Trophoblast cell (in vitro differentiated cells and primary cell): ENCODE measurements at regions not wholly inside any gene's neighbourhood (a gene's known extent, or its start where the extent isn't known, plus 50 kb on each side); places are given as distances from the start of the nearest gene placed in this dataset.

ENCODE experiments used
- DNase-seq, 2 donors: peaks; one replicate each; pipeline ENCODE4 v3.0.0-alpha.2; 2016
- H2AFZ ChIP-seq: 2 replicates; pipeline ENCODE4 v1.6.1; 2013; ENCODE audit warnings: low read length, moderate library complexity, mild to moderate bottlenecking; ENCODE audit not compliant: insufficient read depth, poor library complexity
- H2AK5ac ChIP-seq: 2 replicates; pipeline ENCODE4 v1.6.1; 2013; ENCODE audit warnings: mild to moderate bottlenecking, low read length
- H2BK120ac ChIP-seq: 2 replicates; pipeline ENCODE4 v1.6.1; 2013; ENCODE audit warnings: low read length, mild to moderate bottlenecking, moderate library complexity; ENCODE audit not compliant: insufficient read depth, poor library complexity
- H2BK12ac ChIP-seq: 2 replicates; pipeline ENCODE4 v1.6.1; 2013; ENCODE audit warnings: mild to moderate bottlenecking, low read length, moderate library complexity
- H2BK5ac ChIP-seq: 2 replicates; pipeline ENCODE4 v1.6.1; 2013; ENCODE audit warnings: low read length, low read depth, moderate library complexity, mild to moderate bottlenecking; ENCODE audit not compliant: poor library complexity
- H3K14ac ChIP-seq: 2 replicates; pipeline ENCODE4 v1.6.1; 2013; ENCODE audit warnings: mild to moderate bottlenecking, low read length
- H3K18ac ChIP-seq: 2 replicates; pipeline ENCODE4 v1.6.1; 2013; ENCODE audit warnings: mild to moderate bottlenecking, low read length
- H3K23ac ChIP-seq: 2 replicates; pipeline ENCODE4 v1.6.1; 2013; ENCODE audit warnings: low read length
- H3K27ac ChIP-seq: 2 replicates; pipeline ENCODE4 v1.5.1; 2013; ENCODE audit warnings: low read depth, mild to moderate bottlenecking, inconsistent platforms, low read length, moderate library complexity
- H3K27me3 ChIP-seq: 2 replicates; pipeline ENCODE4 v1.6.1; 2013; ENCODE audit warnings: inconsistent platforms, mild to moderate bottlenecking, low read length, moderate library complexity; ENCODE audit not compliant: insufficient read depth
- H3K36me3 ChIP-seq, 2 experiments: 1 replicate in 1 of 2; 2 replicates in 1 of 2; pipeline ENCODE4 v1.6.1; 2013; ENCODE audit warnings: low read length in 2 of 2, mild to moderate bottlenecking in 2 of 2, moderate library complexity in 1 of 2; ENCODE audit not compliant: insufficient read depth in 2 of 2, control insufficient read depth in 1 of 2
- H3K4ac ChIP-seq: 2 replicates; pipeline ENCODE4 v1.6.1; 2013; ENCODE audit warnings: low read depth, mild to moderate bottlenecking, low read length, moderate library complexity
- H3K4me1 ChIP-seq, 2 experiments: 1 replicate in 1 of 2; 2 replicates in 1 of 2; pipeline ENCODE4 v1.6.1; 2013; ENCODE audit warnings: low read length in 2 of 2, mild to moderate bottlenecking in 2 of 2, moderate library complexity in 1 of 2; ENCODE audit not compliant: insufficient read depth in 2 of 2, control insufficient read depth in 1 of 2
- H3K4me2 ChIP-seq: 2 replicates; pipeline ENCODE4 v1.6.1; 2013; ENCODE audit warnings: inconsistent platforms, mild to moderate bottlenecking, low read length, moderate library complexity
- H3K4me3 ChIP-seq: 2 replicates; pipeline ENCODE4 v1.5.1; 2013; ENCODE audit warnings: mild to moderate bottlenecking, low read depth, low read length, inconsistent platforms
- H3K79me1 ChIP-seq: one replicate; pipeline ENCODE4 v1.6.1; 2013; ENCODE audit warnings: low read length
- H3K79me2 ChIP-seq: 2 replicates; pipeline ENCODE4 v1.6.1; 2013; ENCODE audit warnings: low read length, mild to moderate bottlenecking; ENCODE audit not compliant: control insufficient read depth, insufficient read depth, poor library complexity
- H3K9ac ChIP-seq: 2 replicates; pipeline ENCODE4 v1.6.1; 2013; ENCODE audit warnings: mild to moderate bottlenecking, low read length
- H3K9me3 ChIP-seq: 2 replicates; pipeline ENCODE4 v1.6.1; 2013; ENCODE audit warnings: low read depth, mild to moderate bottlenecking, control low read depth, inconsistent platforms, low read length; ENCODE audit not compliant: insufficient read depth
- H4K12ac ChIP-seq: 2 replicates; pipeline ENCODE4 v1.6.1; 2013; ENCODE audit warnings: low read depth, mild to moderate bottlenecking, low read length, moderate library complexity
- H4K8ac ChIP-seq: 2 replicates; pipeline ENCODE4 v1.6.1; 2013; ENCODE audit warnings: low read depth, mild to moderate bottlenecking, low read length, moderate library complexity
- H4K91ac ChIP-seq: one replicate; pipeline ENCODE4 v1.6.1; 2013; ENCODE audit warnings: low read depth, mild to moderate bottlenecking, low read length, moderate library complexity
- WGBS: extraction: QIAGEN DNeasy Blood & Tissue Kit; methylation state at CpG from one replicate; pipeline ENCODE4 v1.1.7; 2013; ENCODE audit warnings: missing lambda C conversion rate; ENCODE audit not compliant: insufficient read length, insufficient coverage; ENCODE audit errors: extremely low coverage; 5-methylcytosine and 5-hydroxymethylcytosine counted together

GRCh38 chr13:31069808-31070534 is 91.7 kb downstream of the HSPH1 start:
- Histone ChIP-seq H3K18ac (no peak overlapping the region), H3K36me3 (no peaks in the 10 kb centered on the region), H2AFZ (no peak overlapping the region), H3K4me2 (no peak overlapping the region), H3K9ac (no peak overlapping the region), H3K9me3 (no peaks in the 10 kb centered on the region), H4K91ac (no peak overlapping the region), H2BK120ac (no peak overlapping the region), H3K23ac (no peak overlapping the region), H3K4ac (no peak overlapping the region), H3K27ac (no peak overlapping the region), H4K8ac (no peak overlapping the region), H3K4me3 (no peak overlapping the region), H2BK5ac (no peak overlapping the region), H3K79me1 (no peaks in the 10 kb centered on the region), H3K14ac (no peak overlapping the region), H4K12ac (no peak overlapping the region), H2AK5ac (no peak overlapping the region), H3K79me2 (no peaks in the 10 kb centered on the region), H3K4me1 (no peaks in the 10 kb centered on the region), H3K27me3 (no peaks in the 10 kb centered on the region), H2BK12ac (no peak overlapping the region)
- DNase-seq = no peak
- no CpG with 5 or more reads among the region's 4 CpGs for WGBS

- H2BK5ac ChIP-seq = no peak overlapping the region
- no peaks in the 10 kb centered on the region for H3K27me3 ChIP-seq
- no CpG with 5 or more reads among the region's 4 CpGs for WGBS
These were observed 93.6 kb downstream of the HSPH1 start for GRCh38 chr13:31068119-31068423.

GRCh38 chr13:31067416-31068118 is 94.1 kb downstream of the HSPH1 start:
- H3K23ac ChIP-seq = no peak overlapping the region
- no peaks in the 10 kb centered on the region for H3K79me2 ChIP-seq
- no peaks in the 10 kb centered on the region for H3K9me3 ChIP-seq
- H3K4me2 ChIP-seq = no peak overlapping the region
- H3K18ac ChIP-seq = no peak overlapping the region
- H4K91ac ChIP-seq = no peak overlapping the region
- no peaks in the 10 kb centered on the region for H3K27me3 ChIP-seq
- H3K4me3 ChIP-seq = no peak overlapping the region
- no peaks in the 10 kb centered on the region for H3K79me1 ChIP-seq
- H4K8ac ChIP-seq = no peak overlapping the region
- no peak for DNase-seq
- 100% methylated on average over 1 of the region's 8 CpGs for WGBS
- no peak overlapping the region for H3K27ac ChIP-seq
- H2BK120ac ChIP-seq = no peak overlapping the region
- no peak overlapping the region for H3K4ac ChIP-seq
- H2BK12ac ChIP-seq = no peak overlapping the region
- no peak overlapping the region for H2AK5ac ChIP-seq
- no peak overlapping the region for H2AFZ ChIP-seq
- no peak overlapping the region for H3K14ac ChIP-seq
- H3K9ac ChIP-seq = no peak overlapping the region
- H3K36me3 ChIP-seq = no peaks in the 10 kb centered on the region
- H4K12ac ChIP-seq = no peak overlapping the region
- H2BK5ac ChIP-seq = no peak overlapping the region
- H3K4me1 ChIP-seq = no peaks in the 10 kb centered on the region

More at GRCh38 chr13:31068119-31068423, 93.6 kb downstream of the HSPH1 start:
- Histone ChIP-seq H3K9ac (no peak overlapping the region), H2BK120ac (no peak overlapping the region), H3K36me3 (no peaks in the 10 kb centered on the region), H3K4me2 (no peak overlapping the region), H2BK12ac (no peak overlapping the region), H3K27ac (no peak overlapping the region), H4K12ac (no peak overlapping the region), H3K4me1 (no peaks in the 10 kb centered on the region), H3K4me3 (no peak overlapping the region), H3K23ac (no peak overlapping the region), H3K18ac (no peak overlapping the region), H2AK5ac (no peak overlapping the region), H3K4ac (no peak overlapping the region), H3K9me3 (no peaks in the 10 kb centered on the region), H2AFZ (no peak overlapping the region), H3K14ac (no peak overlapping the region), H4K91ac (no peak overlapping the region), H3K79me1 (no peaks in the 10 kb centered on the region), H4K8ac (no peak overlapping the region), H3K79me2 (no peaks in the 10 kb centered on the region)
- DNase-seq = no peak

- Histone ChIP-seq H3K4me3 (no peak overlapping the region), H3K4ac (no peak overlapping the region), H3K4me2 (no peak overlapping the region), H2BK120ac (no peak overlapping the region), H3K27ac (no peak overlapping the region), H3K9me3 (no peaks in the 10 kb centered on the region), H3K23ac (no peak overlapping the region), H3K9ac (no peak overlapping the region), H4K8ac (no peak overlapping the region), H2AK5ac (no peak overlapping the region), H3K18ac (no peak overlapping the region), H4K91ac (no peak overlapping the region), H2BK5ac (no peak overlapping the region), H3K14ac (no peak overlapping the region), H3K79me2 (no peaks in the 10 kb centered on the region), H4K12ac (no peak overlapping the region), H2BK12ac (no peak overlapping the region), H2AFZ (no peak overlapping the region), H3K79me1 (no peaks in the 10 kb centered on the region), H3K4me1 (no peaks in the 10 kb centered on the region), H3K36me3 (no peaks in the 10 kb centered on the region), H3K27me3 (no peaks in the 10 kb centered on the region)
- peak; percentile 28 to 68 for DNase-seq
- WGBS = no CpG with 5 or more reads among the region's 4 CpGs
These were observed 97.1 kb downstream of the HSPH1 start for GRCh38 chr13:31064636-31065035.
